ENCODE measurements at regions not wholly inside any gene's neighbourhood (a gene's known extent, or its start where the extent isn't known, plus 50 kb on each side); places are given as distances from the start of the nearest gene placed in this dataset.

- peak; percentile 65 for DNase-seq
- Mint-ChIP-seq H3K4me1 (ENCODE audit: low read depth, unreplicated experiment) (peaks cover 1% of the 10 kb centered on the region), H3K9me3 (ENCODE audit: unreplicated experiment) (no peaks in the 10 kb centered on the region), H3K27me3 (ENCODE audit: unreplicated experiment) (peaks cover under 1% of the 10 kb centered on the region), H3K36me3 (ENCODE audit: unreplicated experiment) (no peaks in the 10 kb centered on the region), H3K27ac (ENCODE audit: unreplicated experiment) (no peak overlapping the region), H3K4me3 (ENCODE audit: unreplicated experiment) (no peak overlapping the region)
- TF ChIP-seq, protein P1, sequence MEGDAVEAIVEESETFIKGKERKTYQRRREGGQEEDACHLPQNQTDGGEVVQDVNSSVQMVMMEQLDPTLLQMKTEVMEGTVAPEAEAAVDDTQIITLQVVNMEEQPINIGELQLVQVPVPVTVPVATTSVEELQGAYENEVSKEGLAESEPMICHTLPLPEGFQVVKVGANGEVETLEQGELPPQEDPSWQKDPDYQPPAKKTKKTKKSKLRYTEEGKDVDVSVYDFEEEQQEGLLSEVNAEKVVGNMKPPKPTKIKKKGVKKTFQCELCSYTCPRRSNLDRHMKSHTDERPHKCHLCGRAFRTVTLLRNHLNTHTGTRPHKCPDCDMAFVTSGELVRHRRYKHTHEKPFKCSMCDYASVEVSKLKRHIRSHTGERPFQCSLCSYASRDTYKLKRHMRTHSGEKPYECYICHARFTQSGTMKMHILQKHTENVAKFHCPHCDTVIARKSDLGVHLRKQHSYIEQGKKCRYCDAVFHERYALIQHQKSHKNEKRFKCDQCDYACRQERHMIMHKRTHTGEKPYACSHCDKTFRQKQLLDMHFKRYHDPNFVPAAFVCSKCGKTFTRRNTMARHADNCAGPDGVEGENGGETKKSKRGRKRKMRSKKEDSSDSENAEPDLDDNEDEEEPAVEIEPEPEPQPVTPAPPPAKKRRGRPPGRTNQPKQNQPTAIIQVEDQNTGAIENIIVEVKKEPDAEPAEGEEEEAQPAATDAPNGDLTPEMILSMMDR (IDR thresholded peaks at IDR 0.05; ENCODE audit: partially characterized antibody, unreplicated experiment), result no peak
These were observed 73.9 kb downstream of the PDGFA start for GRCh38 chr7:445563-446288.

DNA sequence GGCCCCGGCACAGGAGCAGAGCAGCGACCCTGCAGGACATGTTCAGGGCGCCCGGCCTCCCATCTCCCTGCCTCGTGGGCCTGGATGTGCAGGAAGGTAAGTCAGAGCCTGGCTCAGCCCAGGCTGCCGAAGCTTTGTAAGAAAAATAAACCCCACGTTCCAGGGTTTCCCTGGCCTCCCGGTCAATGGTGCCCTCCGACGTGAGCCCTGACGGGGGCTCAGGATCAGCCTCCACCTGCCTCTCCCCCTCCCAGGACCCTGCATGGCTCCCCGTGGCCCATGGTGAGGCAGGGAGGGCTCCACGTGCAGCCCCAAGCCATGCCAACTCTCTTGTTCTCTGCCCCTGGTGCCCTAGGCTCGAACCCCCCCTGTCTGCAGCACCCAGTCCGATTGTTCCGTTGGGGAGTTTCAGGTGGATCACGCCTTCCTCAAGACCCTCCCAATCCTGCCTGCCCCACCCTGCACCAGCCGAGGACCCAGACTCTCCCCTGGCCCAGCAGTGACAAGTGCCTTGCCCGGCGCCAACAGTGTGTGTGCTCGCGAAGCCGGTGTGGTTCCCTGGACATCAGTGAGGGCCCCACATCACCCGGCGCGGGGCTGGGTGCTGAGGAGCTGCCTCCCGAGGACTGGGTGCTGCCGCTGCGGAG, 73.2 kb downstream of the PDGFA start:
- Mint-ChIP-seq H3K4me1 (ENCODE audit: low read depth, unreplicated experiment) (peaks cover 3% of the 10 kb centered on the region), H3K4me3 (ENCODE audit: unreplicated experiment) (no peak overlapping the region), H3K36me3 (ENCODE audit: unreplicated experiment) (no peaks in the 10 kb centered on the region), H3K9me3 (ENCODE audit: unreplicated experiment) (no peaks in the 10 kb centered on the region), H3K27me3 (ENCODE audit: unreplicated experiment) (no peaks in the 10 kb centered on the region), H3K27ac (ENCODE audit: unreplicated experiment) (no peak overlapping the region)
- TF ChIP-seq, protein P1 (IDR thresholded peaks at IDR 0.05; ENCODE audit: partially characterized antibody, unreplicated experiment), result no peak
- DNase-seq, result no peak

All from glutamatergic neuron (in vitro differentiated cells).